GM18858 (cell line): ENCODE measurements at regions not wholly inside any gene's neighbourhood (a gene's known extent, or its start where the extent isn't known, plus 50 kb on each side); places are given as distances from the start of the nearest gene placed in this dataset.
"Not testable (repeated sequence)": the region's sequence is repeated elsewhere in the genome, so short reads cannot be mapped to it uniquely, and the experiment has no call there.

Experiments used
- ATAC-seq: cut with Tn5 transposase; IDR thresholded peaks from one replicate; pipeline ENCODE4 v1.9.1; 2021; ENCODE audit not compliant: unreplicated experiment

- no peak for ATAC-seq
These were observed 274.8 kb upstream of the HS6ST1 start for GRCh38 chr2:128593518-128593878.

DNA sequence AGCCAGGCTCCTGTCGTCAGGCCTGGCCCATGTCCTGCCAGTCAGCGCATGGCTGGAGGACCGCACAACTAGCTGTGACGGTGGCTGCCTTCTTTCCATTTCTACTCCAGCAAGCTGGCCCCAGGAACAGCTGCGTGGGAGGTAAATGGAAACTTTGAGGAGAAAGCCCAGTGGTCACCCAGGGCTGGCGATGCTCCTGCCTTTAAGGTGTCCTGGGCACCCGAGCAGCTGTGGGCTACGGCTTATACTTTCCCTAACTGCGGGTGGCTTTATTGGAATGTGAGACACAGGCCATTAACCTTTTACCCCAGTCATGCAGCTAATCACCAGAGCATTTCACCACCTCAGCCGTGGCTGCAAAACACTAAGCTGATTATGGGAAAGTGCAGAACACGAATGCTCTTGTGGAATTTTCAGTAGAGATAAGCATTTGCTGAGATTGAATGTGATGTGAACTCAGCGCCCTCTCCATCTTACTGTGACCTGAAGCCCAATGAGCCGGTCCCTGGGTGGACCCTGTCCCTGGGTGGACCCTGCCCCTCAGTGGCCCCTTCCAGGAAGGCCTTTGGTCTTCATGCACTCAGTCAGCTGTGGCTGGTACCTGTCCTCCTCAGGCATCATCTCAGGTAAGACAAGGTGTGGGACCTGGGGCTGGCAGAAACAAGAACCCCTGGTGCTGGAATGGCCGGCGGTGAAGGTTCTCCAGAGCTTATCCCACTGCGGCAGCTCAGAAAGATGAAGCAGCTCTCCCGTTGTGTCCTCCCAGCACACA lies 275.4 kb upstream of the HS6ST1 start:
- ATAC-seq, result no peak

DNA sequence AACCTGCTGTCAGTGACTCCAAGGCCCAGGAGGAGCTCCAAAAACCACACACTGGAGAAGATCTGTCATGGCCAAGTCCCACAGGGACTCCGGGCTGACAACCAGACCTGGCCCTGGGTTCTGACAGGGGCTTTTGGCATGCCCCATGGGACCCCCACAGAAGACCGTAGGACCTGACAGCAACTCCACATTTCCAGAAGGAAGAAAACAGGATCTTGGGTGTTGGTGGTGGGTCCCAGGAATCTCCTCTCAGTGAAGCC lies 275.9 kb upstream of the HS6ST1 start:
- no peak for ATAC-seq

DNA sequence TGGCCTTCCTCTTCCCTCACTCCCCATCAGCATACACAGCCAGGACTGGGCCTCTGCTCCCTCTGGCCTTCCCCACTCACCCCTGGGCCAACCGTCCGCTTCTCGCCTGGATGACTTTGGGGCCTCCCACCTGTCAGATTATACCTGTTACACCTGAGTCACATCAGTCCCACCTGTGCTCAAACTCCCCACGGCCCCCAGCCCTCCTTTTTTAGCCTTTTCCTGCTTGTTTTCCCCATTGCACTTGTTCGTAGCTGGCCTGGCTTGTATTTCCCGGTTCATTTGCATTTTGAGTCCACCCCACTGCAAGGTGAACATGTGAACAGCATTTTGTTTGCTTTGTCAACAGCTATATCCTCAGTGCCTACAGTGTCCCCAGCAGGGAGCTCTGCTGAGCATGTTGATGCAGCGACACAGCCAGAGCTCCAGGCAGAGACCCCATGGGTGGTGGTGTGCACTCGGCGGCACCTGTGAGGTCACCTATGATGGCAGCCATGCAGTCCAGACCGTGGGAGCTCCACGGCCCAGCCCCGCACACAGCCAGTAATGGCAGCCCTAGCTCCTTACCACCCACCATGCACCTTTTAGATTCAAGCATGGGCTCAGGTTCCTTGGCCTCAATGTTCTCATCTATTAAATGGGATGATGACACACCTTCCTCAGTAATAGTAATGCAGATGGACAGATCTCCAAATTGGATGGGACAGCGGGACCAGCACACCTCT lies 276.4 kb upstream of the HS6ST1 start:
- ATAC-seq, result no peak

GRCh38 chr2:128595763-128596395 lies 277.2 kb upstream of the HS6ST1 start:
- no peak for ATAC-seq

- ATAC-seq, result no peak
These were observed 277.9 kb upstream of the HS6ST1 start for GRCh38 chr2:128596396-128597120.

GRCh38 chr2:128597121-128597762 lies 278.6 kb upstream of the HS6ST1 start:
- ATAC-seq, result no peak

- ATAC-seq, result not testable (repeated sequence)
These were observed 279.6 kb upstream of the HS6ST1 start for GRCh38 chr2:128598260-128598659.

GRCh38 chr2:128598862-128599441 lies 280.3 kb upstream of the HS6ST1 start:
- ATAC-seq, result no peak

DNA sequence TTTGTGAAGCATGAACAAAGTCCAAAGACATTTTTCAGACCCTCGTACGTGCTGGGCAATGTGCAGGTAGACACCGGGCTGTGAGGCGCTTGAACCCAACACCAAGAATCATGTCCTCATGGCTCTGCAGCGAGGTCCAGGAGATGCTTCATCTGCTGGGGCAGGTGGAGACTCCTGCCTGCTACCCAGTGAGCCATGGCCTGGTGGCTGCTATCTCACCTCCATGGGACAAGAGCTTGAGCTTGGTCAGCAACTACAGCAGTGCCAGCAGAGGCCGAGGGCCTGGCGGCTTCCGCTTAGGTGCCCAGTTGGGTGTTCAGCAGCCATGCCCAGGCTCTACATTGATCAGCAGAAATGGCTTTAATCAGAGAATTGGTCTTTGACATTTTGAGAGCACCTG lies 281.0 kb upstream of the HS6ST1 start:
- no peak for ATAC-seq

GRCh38 chr2:128600581-128601297 lies 282.1 kb upstream of the HS6ST1 start:
- ATAC-seq, result no peak

- ATAC-seq, result no peak
These were observed 282.8 kb upstream of the HS6ST1 start for GRCh38 chr2:128601298-128602037.

- no peak for ATAC-seq
These were observed 283.5 kb upstream of the HS6ST1 start for GRCh38 chr2:128602038-128602698.

DNA sequence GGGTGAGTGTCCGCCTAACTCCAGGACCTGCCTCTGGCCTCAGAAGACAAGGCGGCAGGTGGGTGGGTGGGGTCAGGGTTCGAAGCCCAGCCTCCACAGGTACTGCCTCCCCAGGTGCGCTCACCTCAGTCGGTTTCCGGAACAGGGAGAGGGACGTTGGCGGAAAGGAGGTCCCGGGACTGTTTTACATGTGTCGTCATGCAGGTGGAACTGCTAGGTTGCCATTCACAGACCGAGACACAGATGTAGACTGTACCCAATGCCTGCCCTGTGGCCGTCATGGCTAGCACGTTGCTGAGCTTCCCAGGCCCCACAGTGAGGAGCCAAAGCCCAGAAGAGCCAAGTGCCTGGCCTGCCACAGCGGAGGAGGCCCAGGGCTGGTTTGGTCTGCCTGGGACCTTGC lies 284.0 kb upstream of the HS6ST1 start:
- ATAC-seq, result no peak

DNA sequence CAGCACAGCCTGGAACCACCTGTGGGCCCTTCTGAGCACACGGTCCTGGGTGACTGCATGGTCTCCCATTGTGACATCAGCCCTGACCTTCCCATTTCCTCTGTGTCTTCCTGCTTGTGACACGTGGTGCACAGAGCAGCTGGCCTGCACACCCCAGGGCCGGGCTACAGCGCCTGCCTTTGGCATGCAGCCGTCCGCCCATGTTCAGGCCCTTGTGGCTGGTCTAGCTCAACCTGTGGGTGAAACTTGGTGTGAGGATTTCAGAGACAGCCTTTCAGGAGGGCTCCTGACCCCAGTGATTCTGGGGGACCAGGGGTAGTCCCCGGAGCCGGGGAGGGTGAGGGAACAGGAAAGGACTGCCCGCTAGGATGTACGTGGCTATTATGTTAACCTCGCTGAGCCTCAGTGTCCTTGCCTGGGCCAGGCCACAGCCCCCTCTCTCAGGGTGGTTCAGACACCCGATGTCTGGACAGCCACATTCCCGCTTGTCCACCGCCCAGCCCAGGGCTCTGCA lies 284.8 kb upstream of the HS6ST1 start:
- no peak for ATAC-seq

DNA sequence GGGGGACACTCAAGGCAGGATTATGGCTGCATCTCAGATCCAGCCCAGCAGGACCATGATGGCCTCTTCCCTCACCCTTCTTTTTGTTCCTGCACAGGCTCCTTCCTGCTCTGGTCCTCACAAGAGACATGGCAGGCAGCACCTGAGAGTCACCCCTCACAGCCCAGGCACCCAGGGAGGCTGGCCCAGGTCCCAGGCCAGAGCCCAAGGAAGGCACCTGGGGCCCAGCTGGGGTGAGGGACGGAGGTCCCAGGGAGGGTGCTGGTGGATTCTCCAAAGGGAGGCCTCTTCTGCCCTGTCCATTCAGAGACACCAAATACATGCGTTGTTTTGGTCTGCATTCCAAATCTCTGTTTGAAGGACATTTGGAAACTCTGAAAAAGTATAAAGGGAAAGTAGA lies 285.4 kb upstream of the HS6ST1 start:
- no peak for ATAC-seq

DNA sequence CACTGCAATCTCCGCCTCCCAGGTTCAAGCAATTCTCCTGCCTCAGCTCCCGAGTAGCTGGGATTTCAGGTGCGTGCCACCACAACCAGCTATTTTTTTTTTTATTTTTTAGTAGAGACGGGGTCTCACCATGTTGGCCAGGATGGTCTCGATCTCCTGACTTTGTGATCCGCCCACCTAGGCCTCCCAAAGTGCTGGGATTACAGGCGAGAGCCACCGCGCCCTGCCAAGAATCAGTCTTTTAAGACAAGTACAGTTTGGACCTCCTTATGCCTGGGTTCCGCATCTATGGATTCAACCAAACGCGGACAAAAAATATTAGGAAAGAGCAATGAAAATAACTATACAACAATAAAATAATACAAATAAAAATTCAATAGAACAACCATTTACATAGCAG lies 285.9 kb upstream of the HS6ST1 start:
- ATAC-seq, result not testable (repeated sequence)

DNA sequence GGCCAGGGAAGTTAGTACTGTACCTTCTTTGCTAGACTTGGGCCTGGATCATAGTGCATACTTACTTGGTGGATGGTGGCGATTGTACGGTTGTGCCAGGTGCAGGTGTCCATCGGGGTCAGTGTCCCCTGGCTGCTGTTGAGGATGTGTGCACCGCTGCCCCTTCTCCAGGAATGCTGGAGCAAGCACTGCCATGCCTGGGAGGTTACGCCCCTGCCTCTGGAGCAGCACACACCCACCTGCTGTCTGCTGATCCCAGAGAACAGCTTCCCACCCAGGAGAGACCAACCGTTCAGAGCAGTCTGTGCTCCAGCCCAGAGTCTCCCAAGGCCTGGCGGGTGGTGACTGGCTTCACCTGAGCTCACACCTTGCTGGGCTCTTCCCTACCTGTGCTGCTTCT lies 286.8 kb upstream of the HS6ST1 start:
- ATAC-seq, result no peak

- no peak for ATAC-seq
These were observed 287.3 kb upstream of the HS6ST1 start for GRCh38 chr2:128605931-128606330.
